ENCODE measurements at regions not wholly inside any gene's neighbourhood (a gene's known extent, or its start where the extent isn't known, plus 50 kb on each side); places are given as distances from the start of the nearest gene placed in this dataset.

DNA sequence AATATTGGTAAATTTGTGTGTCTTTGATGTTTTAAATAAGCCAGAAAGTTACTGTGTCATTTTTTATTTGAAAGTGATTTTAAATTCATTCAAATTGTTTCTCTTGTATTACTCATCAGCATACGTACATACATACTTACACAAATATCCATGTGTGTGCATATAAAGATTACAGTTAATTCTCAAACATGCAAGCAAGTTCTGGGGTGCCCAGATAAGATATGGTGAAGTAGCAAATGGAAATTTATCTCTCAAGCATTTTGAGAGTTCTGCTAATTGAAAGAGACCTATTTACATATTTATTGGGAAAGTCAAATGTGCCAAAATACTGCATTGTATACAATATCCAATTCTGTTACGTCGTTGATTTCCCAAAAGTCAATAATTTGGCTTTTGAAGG, 1024.0 kb upstream of the CNTN5 start (continued):
- TF ChIP-seq ZNF518B (CRISPR knock-in tag; IDR thresholded peaks at IDR 0.05) (no peak), ZBTB7A (IDR thresholded peaks at IDR 0.05; ENCODE audit: borderline replicate concordance, control insufficient read depth, low read depth, low read length) (no peak), SREBF2 (CRISPR knock-in tag; IDR thresholded peaks at IDR 0.05) (no peak), HNRNPUL1 (IDR thresholded peaks at IDR 0.05; ENCODE audit: low read length) (no peak), SRSF1 (IDR thresholded peaks at IDR 0.05; ENCODE audit: low read depth, low read length) (no peak), MTA1 (IDR thresholded peaks at IDR 0.05; ENCODE audit: borderline replicate concordance) (no peak), FOXK2 (conservative IDR thresholded peaks at IDR 0.05 in 1 of 2, IDR thresholded peaks at IDR 0.05 in 1 of 2; ENCODE audit: low read depth in 2 of 2) (0 out of 4 replicates have a peak, but pooled peaks of 1 of the 2 experiments have one; percentile 40), PTBP1 (IDR thresholded peaks at IDR 0.05; ENCODE audit: low read depth, low read length) (no peak), MAFF (IDR thresholded peaks at IDR 0.05; ENCODE audit: low read length) (peak; percentile 10; the same call in 1 of the 2 replicates), STAG1 (CRISPR knock-in tag; IDR thresholded peaks at IDR 0.05; ENCODE audit: borderline replicate concordance) (no peak), ZNF12 (CRISPR knock-in tag; IDR thresholded peaks at IDR 0.05) (no peak), ILF3 (IDR thresholded peaks at IDR 0.05; ENCODE audit: borderline replicate concordance) (0 out of 2 replicates have a peak, but pooled peaks have one; percentile 24)
- TF ChIP-seq, protein P1, sequence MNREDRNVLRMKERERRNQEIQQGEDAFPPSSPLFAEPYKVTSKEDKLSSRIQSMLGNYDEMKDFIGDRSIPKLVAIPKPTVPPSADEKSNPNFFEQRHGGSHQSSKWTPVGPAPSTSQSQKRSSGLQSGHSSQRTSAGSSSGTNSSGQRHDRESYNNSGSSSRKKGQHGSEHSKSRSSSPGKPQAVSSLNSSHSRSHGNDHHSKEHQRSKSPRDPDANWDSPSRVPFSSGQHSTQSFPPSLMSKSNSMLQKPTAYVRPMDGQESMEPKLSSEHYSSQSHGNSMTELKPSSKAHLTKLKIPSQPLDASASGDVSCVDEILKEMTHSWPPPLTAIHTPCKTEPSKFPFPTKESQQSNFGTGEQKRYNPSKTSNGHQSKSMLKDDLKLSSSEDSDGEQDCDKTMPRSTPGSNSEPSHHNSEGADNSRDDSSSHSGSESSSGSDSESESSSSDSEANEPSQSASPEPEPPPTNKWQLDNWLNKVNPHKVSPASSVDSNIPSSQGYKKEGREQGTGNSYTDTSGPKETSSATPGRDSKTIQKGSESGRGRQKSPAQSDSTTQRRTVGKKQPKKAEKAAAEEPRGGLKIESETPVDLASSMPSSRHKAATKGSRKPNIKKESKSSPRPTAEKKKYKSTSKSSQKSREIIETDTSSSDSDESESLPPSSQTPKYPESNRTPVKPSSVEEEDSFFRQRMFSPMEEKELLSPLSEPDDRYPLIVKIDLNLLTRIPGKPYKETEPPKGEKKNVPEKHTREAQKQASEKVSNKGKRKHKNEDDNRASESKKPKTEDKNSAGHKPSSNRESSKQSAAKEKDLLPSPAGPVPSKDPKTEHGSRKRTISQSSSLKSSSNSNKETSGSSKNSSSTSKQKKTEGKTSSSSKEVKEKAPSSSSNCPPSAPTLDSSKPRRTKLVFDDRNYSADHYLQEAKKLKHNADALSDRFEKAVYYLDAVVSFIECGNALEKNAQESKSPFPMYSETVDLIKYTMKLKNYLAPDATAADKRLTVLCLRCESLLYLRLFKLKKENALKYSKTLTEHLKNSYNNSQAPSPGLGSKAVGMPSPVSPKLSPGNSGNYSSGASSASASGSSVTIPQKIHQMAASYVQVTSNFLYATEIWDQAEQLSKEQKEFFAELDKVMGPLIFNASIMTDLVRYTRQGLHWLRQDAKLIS (CRISPR knock-in tag; IDR thresholded peaks at IDR 0.05) = no peak
- TF ChIP-seq, protein P2, sequence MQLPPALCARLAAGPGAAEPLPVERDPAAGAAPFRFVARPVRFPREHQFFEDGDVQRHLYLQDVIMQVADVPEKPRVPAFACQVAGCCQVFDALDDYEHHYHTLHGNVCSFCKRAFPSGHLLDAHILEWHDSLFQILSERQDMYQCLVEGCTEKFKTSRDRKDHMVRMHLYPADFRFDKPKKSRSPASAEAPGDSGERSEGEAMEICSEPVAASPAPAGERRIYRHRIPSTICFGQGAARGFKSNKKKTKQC (CRISPR knock-in tag; IDR thresholded peaks at IDR 0.05) = no peak
- TF ChIP-seq, protein P3, sequence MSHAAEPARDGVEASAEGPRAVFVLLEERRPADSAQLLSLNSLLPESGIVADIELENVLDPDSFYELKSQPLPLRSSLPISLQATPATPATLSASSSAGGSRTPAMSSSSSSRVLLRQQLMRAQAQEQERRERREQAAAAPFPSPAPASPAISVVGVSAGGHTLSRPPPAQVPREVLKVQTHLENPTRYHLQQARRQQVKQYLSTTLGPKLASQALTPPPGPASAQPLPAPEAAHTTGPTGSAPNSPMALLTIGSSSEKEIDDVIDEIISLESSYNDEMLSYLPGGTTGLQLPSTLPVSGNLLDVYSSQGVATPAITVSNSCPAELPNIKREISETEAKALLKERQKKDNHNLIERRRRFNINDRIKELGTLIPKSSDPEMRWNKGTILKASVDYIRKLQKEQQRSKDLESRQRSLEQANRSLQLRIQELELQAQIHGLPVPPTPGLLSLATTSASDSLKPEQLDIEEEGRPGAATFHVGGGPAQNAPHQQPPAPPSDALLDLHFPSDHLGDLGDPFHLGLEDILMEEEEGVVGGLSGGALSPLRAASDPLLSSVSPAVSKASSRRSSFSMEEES (CRISPR knock-in tag; IDR thresholded peaks at IDR 0.05) = no peak
- TF ChIP-seq, protein P4, sequence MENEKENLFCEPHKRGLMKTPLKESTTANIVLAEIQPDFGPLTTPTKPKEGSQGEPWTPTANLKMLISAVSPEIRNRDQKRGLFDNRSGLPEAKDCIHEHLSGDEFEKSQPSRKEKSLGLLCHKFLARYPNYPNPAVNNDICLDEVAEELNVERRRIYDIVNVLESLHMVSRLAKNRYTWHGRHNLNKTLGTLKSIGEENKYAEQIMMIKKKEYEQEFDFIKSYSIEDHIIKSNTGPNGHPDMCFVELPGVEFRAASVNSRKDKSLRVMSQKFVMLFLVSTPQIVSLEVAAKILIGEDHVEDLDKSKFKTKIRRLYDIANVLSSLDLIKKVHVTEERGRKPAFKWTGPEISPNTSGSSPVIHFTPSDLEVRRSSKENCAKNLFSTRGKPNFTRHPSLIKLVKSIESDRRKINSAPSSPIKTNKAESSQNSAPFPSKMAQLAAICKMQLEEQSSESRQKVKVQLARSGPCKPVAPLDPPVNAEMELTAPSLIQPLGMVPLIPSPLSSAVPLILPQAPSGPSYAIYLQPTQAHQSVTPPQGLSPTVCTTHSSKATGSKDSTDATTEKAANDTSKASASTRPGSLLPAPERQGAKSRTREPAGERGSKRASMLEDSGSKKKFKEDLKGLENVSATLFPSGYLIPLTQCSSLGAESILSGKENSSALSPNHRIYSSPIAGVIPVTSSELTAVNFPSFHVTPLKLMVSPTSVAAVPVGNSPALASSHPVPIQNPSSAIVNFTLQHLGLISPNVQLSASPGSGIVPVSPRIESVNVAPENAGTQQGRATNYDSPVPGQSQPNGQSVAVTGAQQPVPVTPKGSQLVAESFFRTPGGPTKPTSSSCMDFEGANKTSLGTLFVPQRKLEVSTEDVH (IDR thresholded peaks at IDR 0.05; ENCODE audit: low read depth, partially characterized antibody) = no peak

Data from K562 (cell line).